ENCODE measurements at regions not wholly inside any gene's neighbourhood (a gene's known extent, or its start where the extent isn't known, plus 50 kb on each side); places are given as distances from the start of the nearest gene placed in this dataset.

DNA sequence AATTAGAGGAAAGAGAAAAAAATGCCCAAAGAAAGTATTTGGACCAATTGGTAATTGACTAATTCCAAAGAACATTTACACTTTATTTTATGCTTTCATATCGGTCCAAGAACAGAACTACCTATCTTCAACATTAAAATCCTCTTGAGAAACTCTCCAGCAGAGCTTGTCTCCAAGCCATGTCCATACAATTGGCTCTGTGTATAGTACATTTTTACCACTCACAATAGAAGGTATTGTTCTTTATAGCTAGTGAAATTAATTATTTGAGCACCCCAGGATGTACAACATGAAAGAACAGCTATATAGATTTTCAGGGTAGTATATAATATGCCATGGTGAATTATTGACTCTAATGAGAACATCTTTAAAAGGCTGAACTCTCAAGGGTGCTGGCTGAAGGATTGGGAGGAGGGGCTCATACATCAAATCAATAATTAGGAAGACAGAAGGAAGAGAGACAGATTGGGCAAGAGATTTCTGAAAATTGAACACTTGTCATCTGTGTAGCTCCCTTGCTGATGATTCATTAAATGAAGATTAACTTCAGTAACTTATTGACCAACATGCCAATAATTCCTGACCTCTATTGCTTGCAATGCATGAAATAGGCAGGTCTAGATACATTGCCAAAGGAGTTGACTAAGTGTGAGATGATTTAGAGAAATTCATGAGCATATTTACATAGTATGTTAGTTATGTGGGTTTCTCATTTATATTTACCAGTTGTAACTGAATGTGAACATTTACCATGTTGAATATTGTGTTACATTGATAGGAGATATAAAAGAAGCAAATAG, 249.7 kb downstream of the MTERF1 start:
- Histone ChIP-seq H3K27me3 (ENCODE audit: control insufficient read depth, insufficient read depth, low read length) (no peaks in the 10 kb centered on the region), H3K4me1 (ENCODE audit: control insufficient read depth, insufficient read depth, low read length) (no peaks in the 10 kb centered on the region), H3K27ac (ENCODE audit: low read length) (no peak overlapping the region), H3K36me3 (ENCODE audit: control insufficient read depth, insufficient read depth, low read length) (no peaks in the 10 kb centered on the region), H3K4me3 (ENCODE audit: low read depth in 2 of 2, low read length in 2 of 2) (no peak overlapping the region), H3K9me3 (ENCODE audit: control insufficient read depth, insufficient read depth, low read depth, low read length) (no peaks in the 10 kb centered on the region)
- DNase-seq (ENCODE audit: low read depth, low spot score): no peak
- POLR2A ChIA-PET: no interaction called here
- TF ChIP-seq TCF7L2 (IDR thresholded peaks at IDR 0.05; ENCODE audit: low read depth, low read length): no peak
- no peak for TF ChIP-seq POLR2AphosphoS5 (IDR thresholded peaks at IDR 0.05; ENCODE audit: low read depth, low read length)
- CTCF ChIA-PET: no interaction called here
- intact Hi-C loops (cut with micrococcal nuclease; ENCODE audit: unreplicated experiment): no loop called here
- in situ Hi-C loops (cut with HindIII; ENCODE audit: low pct_unique_long_range_greater_than_20kb, low sequenced_read_pairs): no loop called here
- no TSS peak for BruUV-seq (replicated peaks)
- ATAC-seq: no peak

DNA sequence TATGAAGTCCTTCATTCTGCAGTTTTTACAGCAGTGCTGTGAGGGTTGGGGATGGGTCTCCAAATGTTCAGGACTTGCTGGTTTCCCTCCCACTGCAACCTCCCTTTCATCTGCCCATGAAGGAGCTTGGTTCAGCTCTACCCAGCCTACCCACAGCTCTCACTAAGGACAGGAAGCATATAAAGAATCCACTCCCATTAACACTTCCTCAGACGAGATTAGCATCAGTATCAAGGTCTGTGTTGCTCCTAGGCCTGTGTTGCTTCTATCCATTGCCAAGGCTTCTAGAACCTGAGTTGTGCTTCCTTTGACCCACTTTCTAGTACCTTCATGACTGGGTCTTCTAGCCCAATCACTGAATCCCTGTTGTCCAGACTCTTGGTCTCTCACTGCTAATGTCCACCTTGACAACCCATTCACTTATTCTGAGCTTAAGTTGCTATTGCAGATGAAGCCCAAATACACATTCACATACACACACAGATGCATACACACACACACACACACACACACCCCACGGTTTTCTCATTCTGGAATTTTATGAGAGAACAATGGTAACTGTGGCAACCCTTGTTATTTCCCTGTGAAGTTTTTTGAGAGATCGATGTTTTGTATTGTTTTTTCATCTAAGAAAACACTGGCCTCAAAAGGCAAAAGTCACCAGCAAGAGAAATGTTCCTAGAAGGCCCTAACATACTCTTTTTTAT, 248.1 kb downstream of the MTERF1 start:
- intact Hi-C loops (cut with micrococcal nuclease; ENCODE audit: unreplicated experiment): no loop called here
- Histone ChIP-seq H3K4me3 (ENCODE audit: low read depth in 2 of 2, low read length in 2 of 2) (no peak overlapping the region), H3K36me3 (ENCODE audit: control insufficient read depth, insufficient read depth, low read length) (no peaks in the 10 kb centered on the region), H3K9me3 (ENCODE audit: control insufficient read depth, insufficient read depth, low read depth, low read length) (no peaks in the 10 kb centered on the region), H3K4me1 (ENCODE audit: control insufficient read depth, insufficient read depth, low read length) (no peaks in the 10 kb centered on the region), H3K27me3 (ENCODE audit: control insufficient read depth, insufficient read depth, low read length) (no peaks in the 10 kb centered on the region), H3K27ac (ENCODE audit: low read length) (no peak overlapping the region)
- no peak for DNase-seq (ENCODE audit: low read depth, low spot score)
- CTCF ChIA-PET: no interaction called here
- no peak for ATAC-seq
- POLR2A ChIA-PET: no interaction called here
- in situ Hi-C loops (cut with HindIII; ENCODE audit: low pct_unique_long_range_greater_than_20kb, low sequenced_read_pairs): no loop called here
- TF ChIP-seq, protein P1, sequence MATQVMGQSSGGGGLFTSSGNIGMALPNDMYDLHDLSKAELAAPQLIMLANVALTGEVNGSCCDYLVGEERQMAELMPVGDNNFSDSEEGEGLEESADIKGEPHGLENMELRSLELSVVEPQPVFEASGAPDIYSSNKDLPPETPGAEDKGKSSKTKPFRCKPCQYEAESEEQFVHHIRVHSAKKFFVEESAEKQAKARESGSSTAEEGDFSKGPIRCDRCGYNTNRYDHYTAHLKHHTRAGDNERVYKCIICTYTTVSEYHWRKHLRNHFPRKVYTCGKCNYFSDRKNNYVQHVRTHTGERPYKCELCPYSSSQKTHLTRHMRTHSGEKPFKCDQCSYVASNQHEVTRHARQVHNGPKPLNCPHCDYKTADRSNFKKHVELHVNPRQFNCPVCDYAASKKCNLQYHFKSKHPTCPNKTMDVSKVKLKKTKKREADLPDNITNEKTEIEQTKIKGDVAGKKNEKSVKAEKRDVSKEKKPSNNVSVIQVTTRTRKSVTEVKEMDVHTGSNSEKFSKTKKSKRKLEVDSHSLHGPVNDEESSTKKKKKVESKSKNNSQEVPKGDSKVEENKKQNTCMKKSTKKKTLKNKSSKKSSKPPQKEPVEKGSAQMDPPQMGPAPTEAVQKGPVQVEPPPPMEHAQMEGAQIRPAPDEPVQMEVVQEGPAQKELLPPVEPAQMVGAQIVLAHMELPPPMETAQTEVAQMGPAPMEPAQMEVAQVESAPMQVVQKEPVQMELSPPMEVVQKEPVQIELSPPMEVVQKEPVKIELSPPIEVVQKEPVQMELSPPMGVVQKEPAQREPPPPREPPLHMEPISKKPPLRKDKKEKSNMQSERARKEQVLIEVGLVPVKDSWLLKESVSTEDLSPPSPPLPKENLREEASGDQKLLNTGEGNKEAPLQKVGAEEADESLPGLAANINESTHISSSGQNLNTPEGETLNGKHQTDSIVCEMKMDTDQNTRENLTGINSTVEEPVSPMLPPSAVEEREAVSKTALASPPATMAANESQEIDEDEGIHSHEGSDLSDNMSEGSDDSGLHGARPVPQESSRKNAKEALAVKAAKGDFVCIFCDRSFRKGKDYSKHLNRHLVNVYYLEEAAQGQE (IDR thresholded peaks at IDR 0.05; ENCODE audit: insufficient read depth in 1 of 2, low read depth in 2 of 2, low read length in 1 of 2): no peak
- TF ChIP-seq TCF7L2 (IDR thresholded peaks at IDR 0.05; ENCODE audit: low read depth, low read length) (no peak), SIN3A (IDR thresholded peaks at IDR 0.05; ENCODE audit: borderline replicate concordance, insufficient read depth, low read depth, low read length) (no peak)
- BruUV-seq (replicated peaks): no TSS peak

DNA sequence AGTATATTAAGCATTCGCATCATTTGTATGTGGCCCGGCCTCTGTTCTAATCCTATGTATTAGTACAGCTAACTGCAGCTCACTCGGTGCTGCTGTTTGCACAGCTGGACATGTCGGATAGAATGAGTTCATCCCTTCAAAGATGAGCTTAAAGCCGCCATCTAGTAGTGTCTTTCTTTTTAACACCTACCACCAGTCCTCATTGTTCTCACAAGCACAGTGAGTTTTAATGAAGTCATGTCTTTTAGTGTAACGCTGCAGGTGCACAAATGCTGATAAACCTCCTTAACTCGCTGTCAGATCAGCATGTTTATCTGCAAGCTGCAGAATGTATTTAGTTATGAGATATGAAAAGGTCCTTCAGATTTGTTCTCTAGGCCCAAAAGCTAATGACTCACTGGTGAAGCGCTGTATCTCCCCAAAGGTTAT, 247.5 kb downstream of the MTERF1 start:
- intact Hi-C loops (cut with micrococcal nuclease; ENCODE audit: unreplicated experiment): no loop called here
- H3K4me1 ChIP-seq (ENCODE audit: control insufficient read depth, insufficient read depth, low read length): no peaks in the 10 kb centered on the region
- no peak overlapping the region for H3K27ac ChIP-seq (ENCODE audit: low read length)
- no peaks in the 10 kb centered on the region for H3K27me3 ChIP-seq (ENCODE audit: control insufficient read depth, insufficient read depth, low read length)
- TF ChIP-seq SIN3A (IDR thresholded peaks at IDR 0.05; ENCODE audit: borderline replicate concordance, insufficient read depth, low read depth, low read length) (no peak), POLR2AphosphoS5 (IDR thresholded peaks at IDR 0.05; ENCODE audit: low read depth, low read length) (no peak), TCF7L2 (IDR thresholded peaks at IDR 0.05; ENCODE audit: low read depth, low read length) (no peak)
- TF ChIP-seq, protein P1 (IDR thresholded peaks at IDR 0.05; ENCODE audit: insufficient read depth in 1 of 2, low read depth in 2 of 2, low read length in 1 of 2): no peak
- TF ChIP-seq, protein P2, sequence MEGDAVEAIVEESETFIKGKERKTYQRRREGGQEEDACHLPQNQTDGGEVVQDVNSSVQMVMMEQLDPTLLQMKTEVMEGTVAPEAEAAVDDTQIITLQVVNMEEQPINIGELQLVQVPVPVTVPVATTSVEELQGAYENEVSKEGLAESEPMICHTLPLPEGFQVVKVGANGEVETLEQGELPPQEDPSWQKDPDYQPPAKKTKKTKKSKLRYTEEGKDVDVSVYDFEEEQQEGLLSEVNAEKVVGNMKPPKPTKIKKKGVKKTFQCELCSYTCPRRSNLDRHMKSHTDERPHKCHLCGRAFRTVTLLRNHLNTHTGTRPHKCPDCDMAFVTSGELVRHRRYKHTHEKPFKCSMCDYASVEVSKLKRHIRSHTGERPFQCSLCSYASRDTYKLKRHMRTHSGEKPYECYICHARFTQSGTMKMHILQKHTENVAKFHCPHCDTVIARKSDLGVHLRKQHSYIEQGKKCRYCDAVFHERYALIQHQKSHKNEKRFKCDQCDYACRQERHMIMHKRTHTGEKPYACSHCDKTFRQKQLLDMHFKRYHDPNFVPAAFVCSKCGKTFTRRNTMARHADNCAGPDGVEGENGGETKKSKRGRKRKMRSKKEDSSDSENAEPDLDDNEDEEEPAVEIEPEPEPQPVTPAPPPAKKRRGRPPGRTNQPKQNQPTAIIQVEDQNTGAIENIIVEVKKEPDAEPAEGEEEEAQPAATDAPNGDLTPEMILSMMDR (IDR thresholded peaks at IDR 0.05): no peak
- no peak overlapping the region for H3K4me3 ChIP-seq (ENCODE audit: low read depth in 2 of 2, low read length in 2 of 2)
- H3K36me3 ChIP-seq (ENCODE audit: control insufficient read depth, insufficient read depth, low read length): no peaks in the 10 kb centered on the region
- H3K9me3 ChIP-seq (ENCODE audit: control insufficient read depth, insufficient read depth, low read depth, low read length): no peaks in the 10 kb centered on the region
- DNase-seq (ENCODE audit: low read depth, low spot score) (no peak), ATAC-seq (no peak)
- no TSS peak for BruUV-seq (replicated peaks)
- in situ Hi-C loops (cut with HindIII; ENCODE audit: low pct_unique_long_range_greater_than_20kb, low sequenced_read_pairs): no loop called here
- POLR2A ChIA-PET: no interaction called here
- CTCF ChIA-PET: no interaction called here

Data from Panc1 (cell line).